ENCODE measurements at regions not wholly inside any gene's neighbourhood (a gene's known extent, or its start where the extent isn't known, plus 50 kb on each side); places are given as distances from the start of the nearest gene placed in this dataset.

- no peak overlapping the region for H2BK12ac ChIP-seq (ENCODE audit: low read depth, low read length)
- DNase-seq (ENCODE audit: low read depth in 1 of 2, low spot score in 2 of 2) (no peak), FAIRE-seq (no peak)
- no peak overlapping the region for H2BK15ac ChIP-seq (ENCODE audit: low read length)
- ChIA-PET POLR2A (ENCODE audit: partially characterized antibody) (no interaction called here), CTCF (ENCODE audit: partially characterized antibody) (no interaction called here)
- H3K56ac ChIP-seq (replicated peaks; ENCODE audit: insufficient read length, low read depth, low read length), result no peak overlapping the region
- H3K4me3 ChIP-seq (ENCODE audit: extremely low read depth in 1 of 4, insufficient read depth in 2 of 4, low read depth in 3 of 4, low read length in 4 of 4), result no peak overlapping the region
- no peak overlapping the region for H4K8ac ChIP-seq (ENCODE audit: extremely low read depth, insufficient read depth, low read length)
- H3K79me1 ChIP-seq (ENCODE audit: low read depth, low read length), result no peaks in the 10 kb centered on the region
- H3K79me2 ChIP-seq (ENCODE audit: control insufficient read depth in 1 of 2, insufficient read depth in 2 of 2, low read length in 2 of 2), result no peaks in the 10 kb centered on the region
- no peaks in the 10 kb centered on the region for H3K36me3 ChIP-seq (ENCODE audit: control insufficient read depth in 2 of 4, insufficient read depth in 4 of 4, low read length in 3 of 4)
- H2BK20ac ChIP-seq (ENCODE audit: low read length), result no peak overlapping the region
- no peak overlapping the region for H3K14ac ChIP-seq (ENCODE audit: insufficient read length)
- H2AK5ac ChIP-seq (ENCODE audit: low read depth, low read length), result no peak overlapping the region
- no peak overlapping the region for H2AFZ ChIP-seq (ENCODE audit: low read length)
- no peak overlapping the region for H3K18ac ChIP-seq (ENCODE audit: extremely low read depth, low read length)
- H3K4ac ChIP-seq (replicated peaks; ENCODE audit: insufficient read length, low read depth, low read length), result no peak overlapping the region
- no peak overlapping the region for H3K27ac ChIP-seq (ENCODE audit: low read depth, low read length)
- no peaks in the 10 kb centered on the region for H4K20me1 ChIP-seq (replicated peaks in 1 of 2; ENCODE audit: control insufficient read depth in 1 of 2, insufficient read depth in 2 of 2, low read length in 2 of 2)
- H3K23ac ChIP-seq (ENCODE audit: insufficient read length), result no peak overlapping the region
- H4K91ac ChIP-seq (replicated peaks; ENCODE audit: insufficient read length, low read length), result no peak overlapping the region
- no peaks in the 10 kb centered on the region for H3K23me2 ChIP-seq (ENCODE audit: low read depth, low read length)
- H3K27me3 ChIP-seq (replicated peaks in 1 of 4; ENCODE audit: control insufficient read depth in 3 of 4, extremely low read depth in 1 of 4, insufficient read depth in 3 of 4, low read length in 3 of 4), result no peaks in the 10 kb centered on the region
- H3K9me3 ChIP-seq (ENCODE audit: insufficient read depth in 2 of 2, low read depth in 1 of 2, low read length in 1 of 2), result no peaks in the 10 kb centered on the region; a peak in 1 of 4 replicates
- H2BK120ac ChIP-seq (replicated peaks; ENCODE audit: low read depth, low read length), result no peak overlapping the region
- H3K4me1 ChIP-seq (replicated peaks in 1 of 4; ENCODE audit: control insufficient read depth in 3 of 4, insufficient read depth in 4 of 4, low read length in 3 of 4), result no peaks in the 10 kb centered on the region
- WGBS, 2 experiments (ENCODE audit: extremely low coverage in 1 of 2, insufficient coverage in 1 of 2, insufficient read length in 1 of 2, insufficient replicate concordance in 2 of 2, low coverage in 1 of 2, low lambda C conversion rate in 2 of 2, missing lambda C conversion rate in 1 of 2), result 95% methylated on average over 3 of the region's 3 CpGs; no CpG with 5 or more reads in 1 of the 2 experiments
- no peak overlapping the region for H3K4me2 ChIP-seq (ENCODE audit: insufficient read depth in 1 of 2, low read depth in 2 of 2, low read length in 2 of 2)
- no peak overlapping the region for H2BK5ac ChIP-seq (ENCODE audit: low read depth, low read length)
- no peak overlapping the region for H3K9ac ChIP-seq (replicated peaks in 1 of 4; ENCODE audit: extremely low read depth in 1 of 4, low read depth in 3 of 4, low read length in 3 of 4)
- no peak overlapping the region for H4K5ac ChIP-seq (ENCODE audit: insufficient read length, low read depth, low read length)
These were observed 748.1 kb upstream of the LRATD1 start for GRCh38 chr2:13884291-13884976.

All from H1 (cell line).